Stomach (tissue), 8 donors: ENCODE measurements at regions not wholly inside any gene's neighbourhood (a gene's known extent, or its start where the extent isn't known, plus 50 kb on each side); places are given as distances from the start of the nearest gene placed in this dataset.

Experiments
- DNase-seq, 2 donors: peaks; one replicate each; pipeline versions ENCODE4 v3.0.0 to v3.0.0-alpha.2; 2013 to 2019
- H3K27ac ChIP-seq, 5 donors: fragments of 200-600 bp in 4 of 5; sonication (generic) in 4 of 5; one replicate each; pipeline ENCODE4 v1.5.1; 2013 to 2019; ENCODE audit warnings: mild to moderate bottlenecking in 1 of 5, moderate library complexity in 1 of 5
- H3K27me3 ChIP-seq, 3 donors: fragments of 200-600 bp; sonication (generic); one replicate each; pipeline ENCODE4 v1.5.1; 2017 to 2019; ENCODE audit warnings: mixed run types in 1 of 3
- H3K36me3 ChIP-seq, 4 donors: fragments of 200-600 bp; sonication (generic); 1 replicate in 3 of 4; 2 replicates in 1 of 4; pipeline ENCODE4 v1.5.1; 2016 to 2019
- H3K4me1 ChIP-seq, 4 donors: fragments of 200-600 bp; sonication (generic); one replicate each; pipeline ENCODE4 v1.5.1; 2016 to 2019
- H3K4me3 ChIP-seq, 4 donors: fragments of 200-600 bp; sonication (generic) in 3 of 4; one replicate each; pipeline ENCODE4 v1.5.1; 2016 to 2019; ENCODE audit warnings: mild to moderate bottlenecking in 1 of 4
- H3K9me3 ChIP-seq, 4 donors: fragments of 200-600 bp; sonication (generic); one replicate each; pipeline ENCODE4 v1.5.1; 2016 to 2019
- EP300 ChIP-seq: sonication (generic); formaldehyde crosslinking; IDR thresholded peaks from one replicate; pipeline ENCODE4 v1.6.1; 2017; ENCODE audit warnings: antibody characterized with exemption
- POLR2A ChIP-seq, 4 donors: fragments of 450-650 bp; IDR thresholded peaks; one replicate each; pipeline ENCODE4 v1.6.1; 2016; ENCODE audit warnings: antibody characterized with exemption in 4 of 4, control low read depth in 2 of 4, mild to moderate bottlenecking in 1 of 4, moderate library complexity in 1 of 4
- POLR2AphosphoS5 ChIP-seq, 3 donors: sonication (generic); formaldehyde crosslinking; IDR thresholded peaks; one replicate each; pipeline ENCODE4 v1.6.1; 2016; ENCODE audit warnings: antibody characterized with exemption in 3 of 3
- WGBS, 5 donors: extraction: QIAGEN DNeasy Blood & Tissue Kit in 3 of 5; methylation state at CpG; one replicate each; pipeline versions ENCODE4 v1.1.5 to v1.1.7; 2013 to 2018; 5-methylcytosine and 5-hydroxymethylcytosine counted together
- intact Hi-C: fragments of 100-400 bp; cut with DNase I; formaldehyde crosslinking; loops from one replicate; pipeline ENCODE4 v1.15.1; 2023; ENCODE audit warnings: low total_unique reads
- TF ChIP-seq, protein P1 (sequence below), 7 experiments: fragments of 450-650 bp in 4 of 7; fragments of 200-600 bp in 3 of 7; sonication (generic) in 3 of 7; IDR thresholded peaks; one replicate each; pipeline ENCODE4 v1.5.1; 2016 to 2019; ENCODE audit warnings: antibody characterized with exemption in 7 of 7, control low read depth in 2 of 7, mild to moderate bottlenecking in 1 of 7
- donor health status: healthy with polysubstance abuse.
- donor health status: Bipolar disorder and iron deficiency.
- donor health status: healthy.

DNA sequence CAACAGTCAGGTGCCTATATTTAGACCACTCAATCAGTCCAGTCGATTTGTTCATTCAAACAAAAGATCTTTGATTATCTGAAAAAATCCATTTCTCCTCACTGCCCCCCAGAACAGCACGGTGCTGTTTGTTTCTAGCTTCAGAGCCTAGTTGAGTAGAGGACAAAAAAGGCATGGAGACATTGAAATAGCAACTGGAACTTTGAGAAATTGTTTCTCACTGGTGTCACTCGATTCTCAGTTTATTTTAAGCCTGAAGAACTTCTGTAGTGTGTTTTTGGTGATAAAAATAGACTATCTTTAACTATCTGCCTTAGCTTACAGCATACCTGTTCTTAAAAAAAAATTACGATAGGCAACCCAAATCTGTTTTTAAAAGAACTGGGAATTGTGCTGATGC lies 67.1 kb downstream of the ARHGAP35 start:
- no peak for DNase-seq
- H3K9me3 ChIP-seq: no peaks in the 10 kb centered on the region
- WGBS, 5 donors: 54 to 67% (median 64%) methylated on average over 4 of the region's 4 CpGs
- intact Hi-C loops: no loop called here
- no peak overlapping the region for H3K4me3 ChIP-seq
- no peak overlapping the region for H3K27ac ChIP-seq
- H3K36me3 ChIP-seq: peaks cover 0 to 6% (median 2%) of the 10 kb centered on the region in 4 donors
- peaks cover 22 to 74% (median 44%) of the 10 kb centered on the region in 4 donors for H3K4me1 ChIP-seq
- TF ChIP-seq POLR2AphosphoS5 (IDR thresholded peaks at IDR 0.05) (no peak), POLR2A (IDR thresholded peaks at IDR 0.05) (no peak), EP300 (no peak)
- TF ChIP-seq, protein P1, sequence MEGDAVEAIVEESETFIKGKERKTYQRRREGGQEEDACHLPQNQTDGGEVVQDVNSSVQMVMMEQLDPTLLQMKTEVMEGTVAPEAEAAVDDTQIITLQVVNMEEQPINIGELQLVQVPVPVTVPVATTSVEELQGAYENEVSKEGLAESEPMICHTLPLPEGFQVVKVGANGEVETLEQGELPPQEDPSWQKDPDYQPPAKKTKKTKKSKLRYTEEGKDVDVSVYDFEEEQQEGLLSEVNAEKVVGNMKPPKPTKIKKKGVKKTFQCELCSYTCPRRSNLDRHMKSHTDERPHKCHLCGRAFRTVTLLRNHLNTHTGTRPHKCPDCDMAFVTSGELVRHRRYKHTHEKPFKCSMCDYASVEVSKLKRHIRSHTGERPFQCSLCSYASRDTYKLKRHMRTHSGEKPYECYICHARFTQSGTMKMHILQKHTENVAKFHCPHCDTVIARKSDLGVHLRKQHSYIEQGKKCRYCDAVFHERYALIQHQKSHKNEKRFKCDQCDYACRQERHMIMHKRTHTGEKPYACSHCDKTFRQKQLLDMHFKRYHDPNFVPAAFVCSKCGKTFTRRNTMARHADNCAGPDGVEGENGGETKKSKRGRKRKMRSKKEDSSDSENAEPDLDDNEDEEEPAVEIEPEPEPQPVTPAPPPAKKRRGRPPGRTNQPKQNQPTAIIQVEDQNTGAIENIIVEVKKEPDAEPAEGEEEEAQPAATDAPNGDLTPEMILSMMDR (IDR thresholded peaks at IDR 0.05): no peak
- H3K27me3 ChIP-seq: no peaks in the 10 kb centered on the region

DNA sequence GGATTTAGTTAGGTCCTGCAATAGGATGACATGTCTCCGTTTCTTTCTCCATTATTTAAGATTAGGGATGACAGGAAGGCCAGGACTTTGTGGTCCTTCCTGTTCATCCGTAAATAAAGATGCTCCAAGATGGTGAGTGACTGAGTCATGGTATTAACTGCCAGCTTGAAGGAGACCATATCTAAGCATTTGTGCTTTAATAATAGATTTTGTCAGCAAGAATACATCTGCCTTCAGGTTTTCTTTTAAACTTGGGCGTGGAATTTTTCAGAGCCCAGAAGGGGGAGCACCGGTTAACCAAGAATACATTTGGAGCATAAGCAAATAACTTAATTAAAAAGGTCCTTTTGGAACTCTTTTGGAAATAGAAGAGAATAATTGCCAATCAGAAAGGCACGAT lies 68.2 kb downstream of the ARHGAP35 start:
- no peak for TF ChIP-seq EP300
- TF ChIP-seq POLR2A (IDR thresholded peaks at IDR 0.05): no peak
- Histone ChIP-seq H3K27me3 (no peaks in the 10 kb centered on the region), H3K4me3 (no peak overlapping the region), H3K9me3 (no peaks in the 10 kb centered on the region), H3K4me1 (peaks cover 22 to 66% (median 46%) of the 10 kb centered on the region in 4 donors), H3K36me3 (no peaks in the 10 kb centered on the region), H3K27ac (no peak overlapping the region)
- 80 to 85% (median 84%) methylated on average over 5 of the region's 5 CpGs for WGBS, 5 donors
- no peak for DNase-seq
- intact Hi-C loops: no loop called here

DNA sequence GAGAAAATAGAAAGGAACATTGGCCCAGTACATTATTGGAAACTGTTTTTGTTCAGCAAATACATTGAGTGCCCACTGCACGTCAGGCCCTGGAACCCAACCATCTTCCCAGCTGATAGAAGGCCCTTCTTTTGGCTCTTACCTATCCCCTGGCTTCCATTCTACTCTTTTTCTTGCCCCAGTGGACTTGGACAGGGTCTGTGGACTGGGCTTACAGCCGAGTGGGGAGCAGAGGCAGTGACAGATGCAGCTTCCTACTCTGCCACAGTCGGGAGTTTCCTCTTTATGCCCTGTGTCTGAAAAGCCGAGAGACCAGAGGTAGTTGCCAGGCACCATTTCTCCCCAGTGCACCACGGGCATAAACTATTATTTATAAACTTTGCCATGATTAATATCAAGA lies 70.4 kb downstream of the ARHGAP35 start:
- TF ChIP-seq POLR2A (IDR thresholded peaks at IDR 0.05) (no peak), POLR2AphosphoS5 (IDR thresholded peaks at IDR 0.05) (no peak), EP300 (no peak)
- TF ChIP-seq, protein P1 (IDR thresholded peaks at IDR 0.05): no peak
- intact Hi-C loops: no loop called here
- no peak for DNase-seq
- WGBS, 5 donors: 66 to 79% (median 73%) methylated on average over 5 of the region's 5 CpGs
- Histone ChIP-seq H3K36me3 (no peaks in the 10 kb centered on the region), H3K27ac (no peak overlapping the region), H3K4me3 (no peak overlapping the region), H3K4me1 (peaks cover under 1 to 62% (median 32%) of the 10 kb centered on the region in 4 donors), H3K27me3 (no peaks in the 10 kb centered on the region), H3K9me3 (no peaks in the 10 kb centered on the region)

- intact Hi-C loops: no loop called here
- WGBS, 5 donors: 54 to 75% (median 61%) methylated on average over 2 of the region's 2 CpGs
- peaks cover 3 to 4% (median 4%) of the 10 kb centered on the region in 4 donors for H3K36me3 ChIP-seq
- no peak for DNase-seq
- H3K9me3 ChIP-seq: no peaks in the 10 kb centered on the region
- peaks cover 3 to 56% (median 30%) of the 10 kb centered on the region in 4 donors for H3K4me1 ChIP-seq
- TF ChIP-seq POLR2AphosphoS5 (IDR thresholded peaks at IDR 0.05) (no peak), POLR2A (IDR thresholded peaks at IDR 0.05) (no peak), EP300 (no peak)
- TF ChIP-seq, protein P1 (IDR thresholded peaks at IDR 0.05): no peak
- H3K27ac ChIP-seq: no peak overlapping the region
- no peaks in the 10 kb centered on the region for H3K27me3 ChIP-seq
- no peak overlapping the region for H3K4me3 ChIP-seq
Observed at GRCh38 chr19:46932346-46932745, 71.5 kb downstream of the ARHGAP35 start.

- Histone ChIP-seq H3K27me3 (no peaks in the 10 kb centered on the region), H3K36me3 (peaks cover 7 to 30% (median 24%) of the 10 kb centered on the region in 4 donors), H3K4me1 (peaks cover 3 to 44% (median 24%) of the 10 kb centered on the region in 4 donors), H3K9me3 (no peaks in the 10 kb centered on the region), H3K27ac (peak overlapping the region; percentile 10 to 52 (median 19)), H3K4me3 (no peak overlapping the region)
- TF ChIP-seq POLR2AphosphoS5 (IDR thresholded peaks at IDR 0.05) (peak in 1 of 3 donors; percentile 9), EP300 (no peak), POLR2A (IDR thresholded peaks at IDR 0.05) (no peak)
- TF ChIP-seq, protein P1 (IDR thresholded peaks at IDR 0.05): no peak
- DNase-seq: no peak
- intact Hi-C loops: no loop called here
- 52 to 65% (median 58%) methylated on average over 7 of the region's 7 CpGs for WGBS, 5 donors
Observed at GRCh38 chr19:46935066-46935663, 74.4 kb downstream of the ARHGAP35 start.
